WTC11 (cell line): ENCODE measurements at regions not wholly inside any gene's neighbourhood (a gene's known extent, or its start where the extent isn't known, plus 50 kb on each side); places are given as distances from the start of the nearest gene placed in this dataset.

ENCODE experiments used
- ATAC-seq: fragments of 200-7000 bp; cut with Tn5 transposase; 2 replicates; pipeline ENCODE4 v1.10.0; 2021; ENCODE audit warnings: mild to moderate bottlenecking, moderate library complexity
- CTCF ChIA-PET: fragments of 300-600 bp; sonication (Branson Sonifier 250); formaldehyde crosslinking; loops from one replicate; lab custom pipeline; 2021; ENCODE audit warnings: antibody characterized with exemption; lab: Charles Lee
- POLR2A ChIA-PET: fragments of 350-600 bp; sonication (Branson Sonifier 250); formaldehyde crosslinking; loops from one replicate; lab custom pipeline; 2021; ENCODE audit warnings: antibody characterized with exemption; lab: Charles Lee
- DNase-seq: peaks from one replicate; pipeline ENCODE4 v3.0.0; 2021; ENCODE audit warnings: low spot score
- H3K27ac Mint-ChIP-seq: 2 replicates; pipeline ENCODE4 v1.8.0; 2021; ENCODE audit warnings: mixed read lengths
- H3K27me3 Mint-ChIP-seq: 2 replicates; pipeline ENCODE4 v1.8.0; 2021; ENCODE audit warnings: low read depth, mild to moderate bottlenecking, moderate library complexity, mixed read lengths
- H3K36me3 Mint-ChIP-seq: 2 replicates; pipeline ENCODE4 v1.8.0; 2021; ENCODE audit warnings: mixed read lengths
- H3K4me1 Mint-ChIP-seq: 2 replicates; pipeline ENCODE4 v1.8.0; 2022; ENCODE audit warnings: mixed read lengths
- H3K4me3 Mint-ChIP-seq: 2 replicates; pipeline ENCODE4 v1.8.0; 2021; ENCODE audit warnings: mild to moderate bottlenecking, moderate library complexity, mixed read lengths
- H3K9me3 Mint-ChIP-seq: 2 replicates; pipeline ENCODE4 v1.8.0; 2021; ENCODE audit warnings: mixed read lengths
- CREB1 ChIP-seq: sonication (generic); formaldehyde crosslinking; IDR thresholded peaks from 2 replicates; pipeline ENCODE4 v1.8.0; 2023; ENCODE audit warnings: mild to moderate bottlenecking, missing genetic modification reagents
- GABPB1 ChIP-seq: sonication (generic); formaldehyde crosslinking; IDR thresholded peaks from 2 replicates; pipeline ENCODE4 v1.8.1; 2023; ENCODE audit warnings: mild to moderate bottlenecking, missing genetic modification reagents
- GRHL2 ChIP-seq: fragments of 250-450 bp; sonication (Bioruptor Pico); IDR thresholded peaks from 2 replicates; pipeline ENCODE4 v1.8.0; 2022; ENCODE audit warnings: mild to moderate bottlenecking, moderate library complexity; ENCODE audit not compliant: insufficient replicate concordance, severe bottlenecking
- HMGA2 ChIP-seq: fragments of 250-450 bp; sonication (Bioruptor Pico); IDR thresholded peaks from 2 replicates; pipeline ENCODE4 v1.4.0; 2021; ENCODE audit warnings: mild to moderate bottlenecking, moderate library complexity
- NFE2L1 ChIP-seq: sonication (generic); formaldehyde crosslinking; IDR thresholded peaks from 2 replicates; pipeline ENCODE4 v1.8.1; 2023; ENCODE audit warnings: missing genetic modification reagents
- NR1H2 ChIP-seq: sonication (generic); formaldehyde crosslinking; IDR thresholded peaks from 2 replicates; pipeline ENCODE4 v1.9.0; 2021; ENCODE audit warnings: mild to moderate bottlenecking, moderate library complexity, missing genetic modification reagents
- PRRX2 ChIP-seq: fragments of 250-450 bp; sonication (Bioruptor Pico); IDR thresholded peaks from 2 replicates; pipeline ENCODE4 v1.8.0; 2021; ENCODE audit warnings: mild to moderate bottlenecking
- RORB ChIP-seq: fragments of 250-450 bp; sonication (Bioruptor Pico); IDR thresholded peaks from 2 replicates; pipeline ENCODE4 v1.9.0; 2021; ENCODE audit warnings: mild to moderate bottlenecking
- SMAD3 ChIP-seq: sonication (generic); formaldehyde crosslinking; IDR thresholded peaks from 2 replicates; pipeline ENCODE4 v1.8.0; 2022; ENCODE audit warnings: missing genetic modification reagents, mild to moderate bottlenecking, borderline replicate concordance
- TCF7 ChIP-seq: sonication (generic); formaldehyde crosslinking; IDR thresholded peaks from 2 replicates; pipeline ENCODE4 v1.8.0; 2022; ENCODE audit warnings: mild to moderate bottlenecking, low read depth, missing genetic modification reagents, moderate library complexity
- USF2 ChIP-seq: sonication (generic); formaldehyde crosslinking; IDR thresholded peaks from 2 replicates; pipeline ENCODE4 v1.8.1; 2023; ENCODE audit warnings: mild to moderate bottlenecking, missing genetic modification reagents, moderate library complexity
- ZNF121 ChIP-seq: sonication (generic); formaldehyde crosslinking; IDR thresholded peaks from 2 replicates; pipeline ENCODE4 v1.8.0; 2023; ENCODE audit warnings: missing genetic modification reagents
- ZNF219 ChIP-seq: sonication (generic); formaldehyde crosslinking; IDR thresholded peaks from 2 replicates; pipeline ENCODE4 v1.8.0; 2023; ENCODE audit warnings: missing genetic modification reagents, mild to moderate bottlenecking, borderline replicate concordance
- ZNF281 ChIP-seq: sonication (generic); formaldehyde crosslinking; IDR thresholded peaks from 2 replicates; pipeline ENCODE4 v1.8.0; 2023; ENCODE audit warnings: mild to moderate bottlenecking, missing genetic modification reagents
- ZNF671 ChIP-seq: fragments of 250-450 bp; sonication (Bioruptor Pico); IDR thresholded peaks from 2 replicates; pipeline ENCODE4 v1.8.0; 2021; ENCODE audit warnings: mild to moderate bottlenecking
- TF ChIP-seq, protein P1 (sequence below): sonication (generic); formaldehyde crosslinking; IDR thresholded peaks from 2 replicates; pipeline ENCODE4 v1.8.0; 2023; ENCODE audit warnings: missing genetic modification reagents
- TF ChIP-seq, protein P2 (sequence below): sonication (generic); formaldehyde crosslinking; IDR thresholded peaks from 2 replicates; pipeline ENCODE4 v1.8.1; 2022; ENCODE audit warnings: low read depth, missing genetic modification reagents, borderline replicate concordance
- TF ChIP-seq, protein P3 (sequence below): fragments of 250-450 bp; sonication (Bioruptor Pico); IDR thresholded peaks from 2 replicates; pipeline ENCODE4 v1.8.0; 2021; ENCODE audit warnings: mild to moderate bottlenecking
- TF ChIP-seq, protein P4 (sequence below): fragments of 250-450 bp; sonication (Bioruptor Pico); IDR thresholded peaks from 2 replicates; pipeline ENCODE4 v1.9.0; 2021; ENCODE audit warnings: moderate library complexity, mild to moderate bottlenecking, inconsistent platforms, borderline replicate concordance
- TF ChIP-seq, protein P5 (sequence below): sonication (generic); formaldehyde crosslinking; IDR thresholded peaks from 2 replicates; pipeline ENCODE4 v1.8.0; 2022; ENCODE audit warnings: mild to moderate bottlenecking, missing genetic modification reagents

DNA sequence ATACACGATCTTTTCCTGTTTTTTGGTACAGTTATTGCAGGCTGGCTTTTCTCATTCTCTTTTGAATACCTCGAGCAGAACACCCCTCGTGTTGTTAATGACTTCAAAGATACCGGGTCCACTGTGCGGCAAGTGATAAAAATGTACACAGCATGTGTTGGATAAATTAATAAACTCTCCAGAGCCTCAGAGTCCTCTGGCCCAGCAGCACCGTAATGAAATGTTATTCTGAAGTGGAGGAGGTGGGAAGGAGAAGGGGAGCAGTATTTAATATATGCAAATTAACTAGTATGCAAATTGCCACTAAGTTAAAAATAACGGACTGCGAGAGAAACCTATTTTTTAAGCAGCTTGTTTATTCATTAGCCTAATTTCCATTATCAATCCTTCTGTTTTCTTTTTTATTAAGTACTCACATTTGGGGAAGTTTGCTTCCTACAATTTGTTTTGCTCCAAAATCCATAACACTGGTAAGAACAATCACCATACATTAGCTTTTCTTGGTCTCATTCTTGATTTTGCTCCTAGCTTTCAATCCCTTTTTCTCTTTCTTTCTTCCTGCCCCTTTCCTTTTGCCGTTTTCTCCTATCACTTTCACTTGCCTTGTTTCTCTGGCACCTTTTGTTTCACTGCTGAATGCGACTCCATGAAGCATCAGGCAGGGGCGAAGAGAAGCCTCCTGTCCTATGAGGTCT, 462.3 kb upstream of the PPP2R3A start:
- peaks cover 3% of the 10 kb centered on the region for H3K9me3 Mint-ChIP-seq
- DNase-seq = no peak
- TF ChIP-seq, protein P1, sequence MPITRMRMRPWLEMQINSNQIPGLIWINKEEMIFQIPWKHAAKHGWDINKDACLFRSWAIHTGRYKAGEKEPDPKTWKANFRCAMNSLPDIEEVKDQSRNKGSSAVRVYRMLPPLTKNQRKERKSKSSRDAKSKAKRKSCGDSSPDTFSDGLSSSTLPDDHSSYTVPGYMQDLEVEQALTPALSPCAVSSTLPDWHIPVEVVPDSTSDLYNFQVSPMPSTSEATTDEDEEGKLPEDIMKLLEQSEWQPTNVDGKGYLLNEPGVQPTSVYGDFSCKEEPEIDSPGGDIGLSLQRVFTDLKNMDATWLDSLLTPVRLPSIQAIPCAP (CRISPR knock-in tag) = no peak
- TF ChIP-seq GABPB1 (no peak), TCF7 (no peak), ZNF281 (no peak), ZNF121 (CRISPR knock-in tag) (no peak), PRRX2 (CRISPR knock-in tag) (no peak), ZNF219 (CRISPR knock-in tag) (no peak), GRHL2 (CRISPR knock-in tag) (no peak), HMGA2 (CRISPR knock-in tag) (no peak), RORB (CRISPR knock-in tag) (no peak), ZNF671 (CRISPR knock-in tag) (no peak), SMAD3 (CRISPR knock-in tag) (no peak), NFE2L1 (CRISPR knock-in tag) (no peak), USF2 (no peak), NR1H2 (CRISPR knock-in tag) (no peak), CREB1 (CRISPR knock-in tag) (no peak)
- TF ChIP-seq, protein P2, sequence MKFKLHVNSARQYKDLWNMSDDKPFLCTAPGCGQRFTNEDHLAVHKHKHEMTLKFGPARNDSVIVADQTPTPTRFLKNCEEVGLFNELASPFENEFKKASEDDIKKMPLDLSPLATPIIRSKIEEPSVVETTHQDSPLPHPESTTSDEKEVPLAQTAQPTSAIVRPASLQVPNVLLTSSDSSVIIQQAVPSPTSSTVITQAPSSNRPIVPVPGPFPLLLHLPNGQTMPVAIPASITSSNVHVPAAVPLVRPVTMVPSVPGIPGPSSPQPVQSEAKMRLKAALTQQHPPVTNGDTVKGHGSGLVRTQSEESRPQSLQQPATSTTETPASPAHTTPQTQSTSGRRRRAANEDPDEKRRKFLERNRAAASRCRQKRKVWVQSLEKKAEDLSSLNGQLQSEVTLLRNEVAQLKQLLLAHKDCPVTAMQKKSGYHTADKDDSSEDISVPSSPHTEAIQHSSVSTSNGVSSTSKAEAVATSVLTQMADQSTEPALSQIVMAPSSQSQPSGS (CRISPR knock-in tag) = no peak
- TF ChIP-seq, protein P3, sequence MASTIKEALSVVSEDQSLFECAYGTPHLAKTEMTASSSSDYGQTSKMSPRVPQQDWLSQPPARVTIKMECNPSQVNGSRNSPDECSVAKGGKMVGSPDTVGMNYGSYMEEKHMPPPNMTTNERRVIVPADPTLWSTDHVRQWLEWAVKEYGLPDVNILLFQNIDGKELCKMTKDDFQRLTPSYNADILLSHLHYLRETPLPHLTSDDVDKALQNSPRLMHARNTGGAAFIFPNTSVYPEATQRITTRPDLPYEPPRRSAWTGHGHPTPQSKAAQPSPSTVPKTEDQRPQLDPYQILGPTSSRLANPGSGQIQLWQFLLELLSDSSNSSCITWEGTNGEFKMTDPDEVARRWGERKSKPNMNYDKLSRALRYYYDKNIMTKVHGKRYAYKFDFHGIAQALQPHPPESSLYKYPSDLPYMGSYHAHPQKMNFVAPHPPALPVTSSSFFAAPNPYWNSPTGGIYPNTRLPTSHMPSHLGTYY (CRISPR knock-in tag) = no peak
- TF ChIP-seq, protein P4, sequence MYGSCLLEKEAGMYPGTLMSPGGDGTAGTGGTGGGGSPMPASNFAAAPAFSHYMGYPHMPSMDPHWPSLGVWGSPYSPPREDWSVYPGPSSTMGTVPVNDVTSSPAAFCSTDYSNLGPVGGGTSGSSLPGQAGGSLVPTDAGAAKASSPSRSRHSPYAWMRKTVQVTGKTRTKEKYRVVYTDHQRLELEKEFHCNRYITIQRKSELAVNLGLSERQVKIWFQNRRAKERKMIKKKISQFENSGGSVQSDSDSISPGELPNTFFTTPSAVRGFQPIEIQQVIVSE = no peak
- TF ChIP-seq, protein P5, sequence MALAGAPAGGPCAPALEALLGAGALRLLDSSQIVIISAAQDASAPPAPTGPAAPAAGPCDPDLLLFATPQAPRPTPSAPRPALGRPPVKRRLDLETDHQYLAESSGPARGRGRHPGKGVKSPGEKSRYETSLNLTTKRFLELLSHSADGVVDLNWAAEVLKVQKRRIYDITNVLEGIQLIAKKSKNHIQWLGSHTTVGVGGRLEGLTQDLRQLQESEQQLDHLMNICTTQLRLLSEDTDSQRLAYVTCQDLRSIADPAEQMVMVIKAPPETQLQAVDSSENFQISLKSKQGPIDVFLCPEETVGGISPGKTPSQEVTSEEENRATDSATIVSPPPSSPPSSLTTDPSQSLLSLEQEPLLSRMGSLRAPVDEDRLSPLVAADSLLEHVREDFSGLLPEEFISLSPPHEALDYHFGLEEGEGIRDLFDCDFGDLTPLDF (CRISPR knock-in tag) = no peak
- H3K36me3 Mint-ChIP-seq = no peaks in the 10 kb centered on the region
- peaks cover 17% of the 10 kb centered on the region for H3K4me1 Mint-ChIP-seq
- peak overlapping the region; percentile 57 for H3K4me3 Mint-ChIP-seq
- H3K27me3 Mint-ChIP-seq = peaks cover 4% of the 10 kb centered on the region; the same call in 1 of the 2 replicates
- ChIA-PET POLR2A (interaction anchor here (1.6 kb wide), 1 partner anchor 708 kb away, joined by 4 read pairs; the partner anchor contains the start of gene EPHB1), CTCF (interaction anchor here (0.8 to 4.0 kb wide), 11 partner anchors 11 to 903 kb away, joined by 3 to 41 read pairs (median 6); partner anchors contain the start of gene EPHB1)
- peak overlapping the region; percentile 63; the same call in 1 of the 2 replicates for H3K27ac Mint-ChIP-seq
- peak; percentile 78; the same call in 1 of the 2 replicates for ATAC-seq
